ENCODE measurements at regions not wholly inside any gene's neighbourhood (a gene's known extent, or its start where the extent isn't known, plus 50 kb on each side); places are given as distances from the start of the nearest gene placed in this dataset.

DNA sequence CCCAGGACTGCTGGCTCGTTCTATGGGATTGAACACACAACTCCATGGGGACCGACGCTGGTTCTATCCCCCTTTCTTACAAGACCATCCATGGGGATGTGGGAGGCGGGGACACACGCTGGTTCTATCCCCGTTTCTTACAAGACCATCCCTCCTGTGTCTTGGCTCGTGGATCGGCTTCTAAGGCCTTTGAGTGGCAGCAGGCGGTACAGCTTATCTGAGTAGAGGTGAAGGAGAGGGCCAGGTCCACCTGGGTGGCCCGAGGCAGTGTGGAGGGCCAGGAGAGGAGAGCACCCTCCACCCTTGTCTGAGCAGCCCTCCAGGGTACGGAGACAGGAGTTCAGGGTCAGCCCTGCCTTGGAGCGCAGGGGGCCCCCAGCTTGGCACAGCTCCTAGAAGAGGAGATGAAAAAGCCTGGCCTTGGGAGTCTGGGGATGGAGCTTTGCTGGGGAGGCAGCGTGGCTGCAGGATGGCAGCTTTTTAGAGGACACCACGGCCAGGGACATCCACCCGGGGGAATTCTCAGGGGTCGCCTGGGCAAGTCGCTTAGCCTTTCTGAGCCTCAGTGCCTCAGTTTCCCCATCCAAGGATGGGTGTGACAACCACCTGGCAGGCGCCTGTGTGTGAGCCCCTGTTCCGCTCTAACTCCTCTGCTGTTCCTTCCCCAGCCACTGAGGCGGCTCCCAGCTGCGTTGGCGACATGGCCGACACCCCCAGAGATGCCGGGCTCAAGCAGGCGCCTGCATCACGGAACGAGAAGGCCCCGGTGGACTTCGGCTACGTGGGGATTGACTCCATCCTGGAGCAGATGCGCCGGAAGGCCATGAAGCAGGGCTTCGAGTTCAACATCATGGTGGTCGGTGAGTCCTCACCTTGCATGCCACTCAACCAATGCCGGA is 341.0 kb downstream of the SEC14L1 start:
- TF ChIP-seq, protein P1, sequence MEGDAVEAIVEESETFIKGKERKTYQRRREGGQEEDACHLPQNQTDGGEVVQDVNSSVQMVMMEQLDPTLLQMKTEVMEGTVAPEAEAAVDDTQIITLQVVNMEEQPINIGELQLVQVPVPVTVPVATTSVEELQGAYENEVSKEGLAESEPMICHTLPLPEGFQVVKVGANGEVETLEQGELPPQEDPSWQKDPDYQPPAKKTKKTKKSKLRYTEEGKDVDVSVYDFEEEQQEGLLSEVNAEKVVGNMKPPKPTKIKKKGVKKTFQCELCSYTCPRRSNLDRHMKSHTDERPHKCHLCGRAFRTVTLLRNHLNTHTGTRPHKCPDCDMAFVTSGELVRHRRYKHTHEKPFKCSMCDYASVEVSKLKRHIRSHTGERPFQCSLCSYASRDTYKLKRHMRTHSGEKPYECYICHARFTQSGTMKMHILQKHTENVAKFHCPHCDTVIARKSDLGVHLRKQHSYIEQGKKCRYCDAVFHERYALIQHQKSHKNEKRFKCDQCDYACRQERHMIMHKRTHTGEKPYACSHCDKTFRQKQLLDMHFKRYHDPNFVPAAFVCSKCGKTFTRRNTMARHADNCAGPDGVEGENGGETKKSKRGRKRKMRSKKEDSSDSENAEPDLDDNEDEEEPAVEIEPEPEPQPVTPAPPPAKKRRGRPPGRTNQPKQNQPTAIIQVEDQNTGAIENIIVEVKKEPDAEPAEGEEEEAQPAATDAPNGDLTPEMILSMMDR (IDR thresholded peaks at IDR 0.05): no peak
- TF ChIP-seq POLR2A (IDR thresholded peaks at IDR 0.05): no peak
- TF ChIP-seq POLR2AphosphoS5 (IDR thresholded peaks at IDR 0.05): no peak

Measured in upper lobe of left lung (tissue), 4 donors.